Endodermal cell (in vitro differentiated cells): ENCODE measurements at regions not wholly inside any gene's neighbourhood (a gene's known extent, or its start where the extent isn't known, plus 50 kb on each side); places are given as distances from the start of the nearest gene placed in this dataset.
A peak's percentile ranks its signal among the peaks of the same experiment; 100 is the strongest.
"Not testable (repeated sequence)": the region's sequence is repeated elsewhere in the genome, so short reads cannot be mapped to it uniquely, and the experiment has no call there.

Experiments used
- DNase-seq: peaks from one replicate; pipeline ENCODE4 v3.0.0-alpha.2; 2017
- H3K27ac ChIP-seq: 2 replicates; pipeline ENCODE4 v1.5.1; 2013; ENCODE audit warnings: mild to moderate bottlenecking, low read depth, low read length, moderate library complexity
- H3K27me3 ChIP-seq: 2 replicates; pipeline ENCODE4 v1.6.1; 2013; ENCODE audit warnings: mild to moderate bottlenecking, low read length, moderate library complexity; ENCODE audit not compliant: insufficient read depth, control insufficient read depth, poor library complexity, severe bottlenecking
- H3K36me3 ChIP-seq: 2 replicates; pipeline ENCODE4 v1.7.0; 2013; ENCODE audit warnings: mild to moderate bottlenecking, low read length, moderate library complexity; ENCODE audit not compliant: control insufficient read depth, insufficient read depth
- H3K4me1 ChIP-seq: one replicate; pipeline ENCODE4 v1.7.0; 2013; ENCODE audit warnings: low read length; ENCODE audit not compliant: control insufficient read depth, insufficient read depth
- H3K4me3 ChIP-seq: 2 replicates; pipeline ENCODE4 v1.5.1; 2013; ENCODE audit warnings: mild to moderate bottlenecking, low read length, moderate library complexity
- H3K9ac ChIP-seq: 2 replicates; pipeline ENCODE4 v1.6.1; 2013; ENCODE audit warnings: mild to moderate bottlenecking, low read length, moderate library complexity; ENCODE audit not compliant: poor library complexity, severe bottlenecking; ENCODE audit errors: extremely low read depth
- H3K9me3 ChIP-seq: 2 replicates; pipeline ENCODE4 v1.6.1; 2013; ENCODE audit warnings: mild to moderate bottlenecking, low read length, moderate library complexity; ENCODE audit not compliant: control insufficient read depth
- H3K27ac Mint-ChIP-seq: 2 replicates; pipeline ENCODE4 v1.8.0; 2020; ENCODE audit warnings: mixed read lengths
- H3K27me3 Mint-ChIP-seq: 2 replicates; pipeline ENCODE4 v1.8.0; 2021; ENCODE audit warnings: mild to moderate bottlenecking, mixed read lengths; ENCODE audit not compliant: insufficient read depth
- H3K36me3 Mint-ChIP-seq: 2 replicates; pipeline ENCODE4 v1.8.0; 2020; ENCODE audit warnings: low read depth, mixed read lengths
- H3K4me1 Mint-ChIP-seq: 2 replicates; pipeline ENCODE4 v1.8.0; 2020; ENCODE audit warnings: mixed read lengths
- H3K4me3 Mint-ChIP-seq: 2 replicates; pipeline ENCODE4 v1.8.0; 2020; ENCODE audit warnings: mild to moderate bottlenecking, moderate library complexity, mixed read lengths
- H3K9me3 Mint-ChIP-seq: 2 replicates; pipeline ENCODE4 v1.8.0; 2020; ENCODE audit warnings: mild to moderate bottlenecking, mixed read lengths
- CTCF ChIP-seq: fragments of 200-600 bp; sonication (generic); conservative IDR thresholded peaks from 2 replicates; pipeline ENCODE4 v1.5.0; 2021; ENCODE audit warnings: antibody characterized with exemption, mild to moderate bottlenecking
- WGBS, 2 experiments: methylation state at CpG; one replicate each; pipeline versions ENCODE4 v1.1.5 to v1.1.7; 2013; ENCODE audit warnings: missing lambda C conversion rate in 2 of 2, mixed read lengths in 1 of 2; ENCODE audit not compliant: insufficient coverage in 1 of 2, insufficient read length in 1 of 2; 5-methylcytosine and 5-hydroxymethylcytosine counted together

GRCh38 chr13:99087954-99088491 is 110.2 kb upstream of the DOCK9 start:
- Histone ChIP-seq H3K27ac (no peak overlapping the region), H3K9ac (no peak overlapping the region), H3K4me3 (peak overlapping the region; percentile 78), H3K4me1 (no peaks in the 10 kb centered on the region), H3K36me3 (no peaks in the 10 kb centered on the region), H3K9me3 (no peaks in the 10 kb centered on the region), H3K27me3 (peaks cover 64% of the 10 kb centered on the region)
- Mint-ChIP-seq H3K4me3 (peak overlapping the region; percentile 78), H3K9me3 (no peaks in the 10 kb centered on the region), H3K4me1 (peaks cover 13% of the 10 kb centered on the region), H3K27me3 (peaks cover 47% of the 10 kb centered on the region), H3K27ac (peak overlapping the region; percentile 88), H3K36me3 (no peaks in the 10 kb centered on the region)
- WGBS, 2 experiments, result 17 to 29% methylated on average over 9 to 16 of the region's 16 CpGs
- peak; percentile 66 for DNase-seq
- TF ChIP-seq CTCF, result no peak

- no peak for DNase-seq
- 98% methylated on average over 3 of the region's 3 CpGs; no CpG with 5 or more reads in 1 of the 2 experiments for WGBS, 2 experiments
- H3K4me1 ChIP-seq, result no peaks in the 10 kb centered on the region
- H3K4me3 Mint-ChIP-seq, result no peak overlapping the region
- H3K4me3 ChIP-seq, result no peak overlapping the region
- TF ChIP-seq CTCF, result no peak
- no peak overlapping the region for H3K27ac ChIP-seq
- H3K9me3 ChIP-seq, result no peaks in the 10 kb centered on the region
- no peak overlapping the region for H3K9ac ChIP-seq
- no peaks in the 10 kb centered on the region for H3K36me3 ChIP-seq
- H3K27me3 ChIP-seq, result peaks cover 16% of the 10 kb centered on the region
- no peaks in the 10 kb centered on the region for H3K36me3 Mint-ChIP-seq
- H3K27me3 Mint-ChIP-seq, result peaks cover 13% of the 10 kb centered on the region
- no peak overlapping the region for H3K27ac Mint-ChIP-seq
- H3K9me3 Mint-ChIP-seq, result no peaks in the 10 kb centered on the region
- H3K4me1 Mint-ChIP-seq, result no peaks in the 10 kb centered on the region
These were observed 106.7 kb upstream of the UBAC2 start for GRCh38 chr13:99093997-99094396.

GRCh38 chr13:99101831-99102230 is 98.8 kb upstream of the UBAC2 start:
- not testable (repeated sequence) for H3K27ac Mint-ChIP-seq, H3K27me3 ChIP-seq, H3K4me3 Mint-ChIP-seq, H3K4me1 ChIP-seq, H3K9me3 ChIP-seq, H3K4me1 Mint-ChIP-seq, H3K27ac ChIP-seq, H3K27me3 Mint-ChIP-seq, H3K4me3 ChIP-seq, H3K9me3 Mint-ChIP-seq, H3K36me3 Mint-ChIP-seq, DNase-seq, H3K36me3 ChIP-seq, H3K9ac ChIP-seq
- WGBS, 2 experiments, result 69 to 72% methylated on average over 2 to 5 of the region's 5 CpGs

GRCh38 chr13:99103536-99103935 is 97.1 kb upstream of the UBAC2 start:
- Mint-ChIP-seq H3K4me1 (peaks cover 7% of the 10 kb centered on the region), H3K4me3 (no peak overlapping the region)

More at GRCh38 chr13:99103536-99103935, 97.1 kb upstream of the UBAC2 start:
- no peaks in the 10 kb centered on the region for H3K36me3 ChIP-seq
- peaks cover 2% of the 10 kb centered on the region for H3K27me3 Mint-ChIP-seq
- no peaks in the 10 kb centered on the region for H3K27me3 ChIP-seq
- DNase-seq, result peak; percentile 70
- no peak for TF ChIP-seq CTCF
- H3K9me3 ChIP-seq, result no peaks in the 10 kb centered on the region
- no peak overlapping the region for H3K27ac ChIP-seq
- no peaks in the 10 kb centered on the region for H3K4me1 ChIP-seq
- no peaks in the 10 kb centered on the region for H3K9me3 Mint-ChIP-seq
- no peaks in the 10 kb centered on the region for H3K36me3 Mint-ChIP-seq
- no peak overlapping the region for H3K9ac ChIP-seq
- WGBS, 2 experiments, result 54 to 61% methylated on average over 5 to 7 of the region's 7 CpGs
- no peak overlapping the region for H3K27ac Mint-ChIP-seq
- H3K4me3 ChIP-seq, result no peak overlapping the region
